LNCAP (cell line): ENCODE measurements at regions not wholly inside any gene's neighbourhood (a gene's known extent, or its start where the extent isn't known, plus 50 kb on each side); places are given as distances from the start of the nearest gene placed in this dataset.

ENCODE experiments used
- TF ChIP-seq, protein P1 (sequence below): fragments of 450-650 bp; IDR thresholded peaks from 2 replicates; pipeline ENCODE4 v1.5.1; 2017; ENCODE audit warnings: mild to moderate bottlenecking

DNA sequence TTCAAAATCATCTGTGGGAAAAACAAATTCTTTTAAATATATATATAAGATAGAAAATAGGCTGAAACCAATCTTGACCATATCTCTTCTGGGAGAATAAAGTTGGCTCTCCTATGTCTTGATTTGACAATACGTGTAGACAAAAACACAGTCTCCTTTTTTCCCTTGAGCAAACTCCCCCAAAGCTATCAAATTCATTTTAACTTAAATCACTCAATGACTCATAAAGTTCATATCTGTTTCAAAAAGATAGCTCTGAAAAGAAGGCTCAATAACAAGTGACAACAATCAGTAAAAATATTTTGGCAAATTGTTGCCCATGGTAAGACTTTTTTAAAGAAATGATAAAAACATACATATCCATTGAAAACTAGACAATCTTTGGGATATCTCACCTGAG lies 236.0 kb upstream of the TENT5A start:
- TF ChIP-seq, protein P1, sequence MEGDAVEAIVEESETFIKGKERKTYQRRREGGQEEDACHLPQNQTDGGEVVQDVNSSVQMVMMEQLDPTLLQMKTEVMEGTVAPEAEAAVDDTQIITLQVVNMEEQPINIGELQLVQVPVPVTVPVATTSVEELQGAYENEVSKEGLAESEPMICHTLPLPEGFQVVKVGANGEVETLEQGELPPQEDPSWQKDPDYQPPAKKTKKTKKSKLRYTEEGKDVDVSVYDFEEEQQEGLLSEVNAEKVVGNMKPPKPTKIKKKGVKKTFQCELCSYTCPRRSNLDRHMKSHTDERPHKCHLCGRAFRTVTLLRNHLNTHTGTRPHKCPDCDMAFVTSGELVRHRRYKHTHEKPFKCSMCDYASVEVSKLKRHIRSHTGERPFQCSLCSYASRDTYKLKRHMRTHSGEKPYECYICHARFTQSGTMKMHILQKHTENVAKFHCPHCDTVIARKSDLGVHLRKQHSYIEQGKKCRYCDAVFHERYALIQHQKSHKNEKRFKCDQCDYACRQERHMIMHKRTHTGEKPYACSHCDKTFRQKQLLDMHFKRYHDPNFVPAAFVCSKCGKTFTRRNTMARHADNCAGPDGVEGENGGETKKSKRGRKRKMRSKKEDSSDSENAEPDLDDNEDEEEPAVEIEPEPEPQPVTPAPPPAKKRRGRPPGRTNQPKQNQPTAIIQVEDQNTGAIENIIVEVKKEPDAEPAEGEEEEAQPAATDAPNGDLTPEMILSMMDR = no peak

DNA sequence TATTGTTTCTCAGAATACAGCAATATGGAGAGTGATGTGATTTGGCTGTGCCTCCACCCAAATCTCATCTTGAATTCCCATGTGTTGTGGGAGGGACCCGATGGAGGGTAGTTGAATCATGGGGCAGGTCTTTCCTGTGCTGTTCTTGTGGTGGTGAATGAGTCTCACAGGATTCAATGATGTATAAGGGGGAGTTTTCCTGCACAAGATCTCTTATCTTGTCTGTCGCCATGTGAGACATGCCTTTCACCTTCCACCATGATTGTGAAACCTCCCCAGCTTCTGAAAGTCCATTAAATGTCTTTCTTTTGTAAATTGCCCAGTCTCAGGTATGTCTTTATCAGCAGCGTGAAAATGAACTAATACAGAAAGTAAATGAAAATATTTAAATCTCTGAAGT lies 234.8 kb upstream of the TENT5A start:
- TF ChIP-seq, protein P1 = no peak

DNA sequence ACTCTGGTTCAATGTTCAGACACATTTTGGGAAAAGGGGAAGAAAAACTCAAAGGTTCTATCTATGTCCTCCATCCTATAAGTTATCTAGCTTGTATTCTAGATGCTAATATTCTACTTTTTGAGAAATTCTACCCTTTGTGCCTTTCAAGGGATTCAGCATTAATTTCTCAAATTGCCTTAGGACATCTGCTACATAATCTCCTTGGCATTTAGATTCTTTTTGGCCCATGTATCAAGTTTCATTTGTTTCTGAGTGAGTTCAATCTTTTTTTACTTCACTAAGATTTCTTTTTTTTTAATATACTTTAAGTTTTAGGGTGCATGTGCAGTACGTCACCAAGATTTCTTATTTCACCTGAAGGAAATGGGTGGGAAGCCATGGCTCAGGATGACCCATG lies 232.7 kb upstream of the TENT5A start:
- TF ChIP-seq, protein P1 = no peak

DNA sequence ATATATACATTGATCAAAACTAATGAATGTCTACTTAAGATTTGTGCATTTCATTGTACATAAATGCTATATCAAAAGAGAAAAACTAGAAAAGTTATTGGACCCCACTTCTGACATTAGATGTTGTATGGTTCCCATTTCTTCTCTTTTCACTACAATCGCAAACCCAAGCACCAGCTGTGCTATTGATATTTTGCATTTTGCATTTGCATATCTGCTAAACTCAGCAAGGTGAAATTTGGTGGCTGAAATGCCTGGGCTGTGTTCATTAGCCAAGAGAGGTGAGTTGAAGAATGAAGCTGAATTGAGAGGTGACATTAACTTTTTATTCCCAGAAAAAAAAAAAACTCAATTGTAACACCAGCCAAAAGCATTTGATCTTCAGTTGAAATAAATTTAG lies 232.1 kb upstream of the TENT5A start:
- TF ChIP-seq, protein P1 = no peak

DNA sequence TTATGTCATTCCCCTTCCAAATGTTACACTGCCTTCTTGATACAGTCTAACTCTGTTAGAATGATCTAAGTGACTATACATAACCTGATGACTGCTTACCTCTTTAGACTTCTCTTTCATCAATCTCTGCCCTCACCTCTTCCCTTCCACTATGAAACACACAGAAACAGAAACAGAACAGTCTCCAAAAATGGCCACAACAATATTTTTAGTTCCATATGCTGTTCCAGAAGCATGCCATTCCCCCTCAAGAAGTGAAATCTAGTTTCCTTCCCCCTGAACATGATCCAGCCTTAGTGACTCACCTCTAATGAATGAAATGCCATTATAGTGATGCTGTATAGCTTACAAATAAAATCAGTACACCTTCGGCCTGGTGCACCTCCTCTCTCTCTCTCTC lies 229.3 kb upstream of the TENT5A start:
- TF ChIP-seq, protein P1 = no peak

DNA sequence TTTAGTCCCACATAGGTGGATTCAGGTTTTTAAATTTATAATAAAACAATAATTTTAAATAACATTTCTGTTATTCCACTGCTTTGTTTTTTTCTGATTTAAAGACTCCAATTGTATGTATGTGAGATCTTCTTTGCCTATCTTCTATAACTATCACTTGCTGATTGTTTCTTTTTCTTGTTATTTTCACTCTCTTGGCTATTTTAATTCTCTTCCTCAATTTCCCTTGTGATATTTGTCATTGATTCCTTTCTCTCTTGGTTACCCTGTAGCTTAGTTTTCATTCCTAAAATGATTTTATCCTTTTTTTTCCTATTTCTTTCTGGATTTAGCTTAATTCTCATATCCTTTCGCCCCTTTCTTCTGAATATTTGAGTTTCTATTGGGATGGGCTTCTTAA lies 227.3 kb upstream of the TENT5A start:
- TF ChIP-seq, protein P1 = no peak

DNA sequence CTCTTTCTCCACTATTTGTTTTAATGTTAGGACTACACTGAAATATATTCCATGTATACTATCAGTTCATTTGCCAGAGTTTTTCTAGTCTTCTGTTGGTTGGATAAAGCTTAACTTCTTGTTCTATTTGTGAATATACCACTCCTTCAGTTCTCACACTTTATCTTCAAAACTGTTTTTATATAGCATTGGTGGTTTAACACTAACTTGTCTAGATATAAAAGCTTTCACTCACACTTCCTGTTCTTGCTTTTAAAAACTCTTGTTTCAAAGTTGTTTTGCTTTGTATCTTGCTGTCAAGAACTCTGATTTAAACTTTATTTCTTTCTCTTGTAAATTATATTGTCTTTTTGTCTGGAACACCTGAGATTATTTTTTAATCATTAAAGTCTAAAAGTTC lies 226.8 kb upstream of the TENT5A start:
- TF ChIP-seq, protein P1 = no peak

DNA sequence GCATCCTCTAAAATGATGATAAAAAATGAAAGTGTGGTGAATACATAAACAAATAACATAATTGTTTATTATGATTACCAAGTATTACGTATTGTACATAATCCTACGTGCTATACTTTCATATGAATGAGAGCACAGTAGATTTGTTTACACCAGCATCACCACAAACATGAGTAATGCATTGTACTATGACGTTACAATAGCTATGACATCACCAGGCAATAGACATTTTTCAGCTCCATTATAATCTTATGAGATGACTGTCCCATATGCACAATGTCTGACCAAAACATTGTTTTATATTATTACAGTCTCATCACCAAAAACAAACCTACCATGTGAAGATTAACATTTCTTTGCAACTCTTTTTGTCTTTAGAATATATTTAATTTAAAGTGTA lies 225.7 kb upstream of the TENT5A start:
- TF ChIP-seq, protein P1 = no peak
